H1 (cell line): ENCODE measurements at regions not wholly inside any gene's neighbourhood (a gene's known extent, or its start where the extent isn't known, plus 50 kb on each side); places are given as distances from the start of the nearest gene placed in this dataset.

ENCODE experiments used
- CTCF ChIA-PET: fragments of 300-600 bp; sonication (Branson Sonifier 250); formaldehyde crosslinking; loops from one replicate; lab custom pipeline; 2021; ENCODE audit not compliant: partially characterized antibody; lab: Charles Lee
- POLR2A ChIA-PET: fragments of 300-600 bp; sonication (Branson Sonifier 250); formaldehyde crosslinking; loops from one replicate; lab custom pipeline; 2021; ENCODE audit warnings: inconsistent platforms; ENCODE audit not compliant: partially characterized antibody; lab: Charles Lee
- DNase-seq, 2 experiments: peaks; one replicate each; pipeline versions ENCODE4 v3.0.0 to v3.0.0-alpha.2; 2010 to 2022; ENCODE audit warnings: low spot score in 2 of 2, low read depth in 1 of 2, mixed read lengths in 1 of 2
- FAIRE-seq: peaks from 2 replicates; lab custom pipeline; 2011; peaks lifted over from hg19 to GRCh38; lab: Jason Lieb, UNC
- H2AFZ ChIP-seq: 2 replicates; pipeline ENCODE4 v1.8.1; 2012; ENCODE audit warnings: low read length, inconsistent platforms
- H2AK5ac ChIP-seq: 2 replicates; pipeline ENCODE4 v1.6.1; 2013; ENCODE audit warnings: low read depth, low read length
- H2BK120ac ChIP-seq: replicated peaks from 2 replicates; pipeline ENCODE3; 2013; ENCODE audit warnings: low read depth, low read length, inconsistent platforms
- H2BK12ac ChIP-seq: 2 replicates; pipeline ENCODE4 v1.6.1; 2013; ENCODE audit warnings: low read depth, low read length
- H2BK15ac ChIP-seq: 2 replicates; pipeline ENCODE4 v1.6.1; 2013; ENCODE audit warnings: low read length
- H2BK20ac ChIP-seq: 2 replicates; pipeline ENCODE4 v1.6.1; 2013; ENCODE audit warnings: low read length
- H2BK5ac ChIP-seq: 2 replicates; pipeline ENCODE4 v1.6.1; 2013; ENCODE audit warnings: low read depth, low read length
- H3K14ac ChIP-seq: 2 replicates; pipeline ENCODE4 v1.6.1; 2013; ENCODE audit warnings: inconsistent platforms; ENCODE audit not compliant: insufficient read length
- H3K18ac ChIP-seq: 2 replicates; pipeline ENCODE4 v1.6.1; 2013; ENCODE audit warnings: low read length; ENCODE audit errors: extremely low read depth
- H3K23ac ChIP-seq: 2 replicates; pipeline ENCODE4 v1.6.1; 2013; ENCODE audit warnings: inconsistent platforms; ENCODE audit not compliant: insufficient read length
- H3K23me2 ChIP-seq: 2 replicates; pipeline ENCODE4 v1.6.1; 2013; ENCODE audit warnings: low read depth, low read length
- H3K27ac ChIP-seq: 2 replicates; pipeline ENCODE4 v1.6.1; 2011; ENCODE audit warnings: low read depth, low read length, inconsistent platforms
- H3K27me3 ChIP-seq, 4 experiments: replicated peaks in 1 of 4; 1 replicate in 1 of 4; 2 replicates in 3 of 4; pipeline versions ENCODE4 v1.6.1 to v1.8.1; 2011 to 2013; ENCODE audit warnings: low read length in 3 of 4, mild to moderate bottlenecking in 3 of 4, inconsistent platforms in 2 of 4, mixed read lengths in 2 of 4, moderate library complexity in 1 of 4; ENCODE audit not compliant: control insufficient read depth in 3 of 4, insufficient read depth in 3 of 4; ENCODE audit errors: extremely low read depth in 1 of 4
- H3K36me3 ChIP-seq, 4 experiments: 2 replicates each; pipeline versions ENCODE4 v1.6.1 to v1.8.1; 2011 to 2013; ENCODE audit warnings: mild to moderate bottlenecking in 4 of 4, low read length in 3 of 4, moderate library complexity in 2 of 4, control low read depth in 1 of 4, inconsistent platforms in 1 of 4; ENCODE audit not compliant: insufficient read depth in 4 of 4, control insufficient read depth in 2 of 4
- H3K4ac ChIP-seq: replicated peaks from 2 replicates; pipeline ENCODE3; 2013; ENCODE audit warnings: low read length, low read depth, mixed read lengths, inconsistent platforms; ENCODE audit not compliant: insufficient read length
- H3K4me1 ChIP-seq, 4 experiments: replicated peaks in 1 of 4; 1 replicate in 1 of 4; 2 replicates in 3 of 4; pipeline versions ENCODE4 v1.6.1 to v1.8.1; 2011 to 2013; ENCODE audit warnings: low read length in 3 of 4, inconsistent platforms in 2 of 4, mixed read lengths in 1 of 4; ENCODE audit not compliant: insufficient read depth in 4 of 4, control insufficient read depth in 3 of 4
- H3K4me2 ChIP-seq, 2 experiments: 2 replicates each; pipeline versions ENCODE4 v1.6.1 to v1.8.1; 2011 to 2013; ENCODE audit warnings: low read depth in 2 of 2, low read length in 2 of 2, control low read depth in 1 of 2, inconsistent platforms in 1 of 2, mild to moderate bottlenecking in 1 of 2; ENCODE audit not compliant: insufficient read depth in 1 of 2
- H3K4me3 ChIP-seq, 4 experiments: fragments of 200-600, 300-600 bp in 1 of 4; sonication (generic), shearing (Covaris generic), sonication (Bioruptor Twin) in 1 of 4; 2 replicates each; pipeline versions ENCODE4 v1.5.1 to v1.8.1; 2011 to 2016; ENCODE audit warnings: low read length in 4 of 4, low read depth in 3 of 4, control low read depth in 2 of 4, inconsistent platforms in 2 of 4, mild to moderate bottlenecking in 2 of 4, mixed read lengths in 1 of 4, moderate library complexity in 1 of 4; ENCODE audit not compliant: insufficient read depth in 2 of 4; ENCODE audit errors: extremely low read depth in 1 of 4
- H3K56ac ChIP-seq: replicated peaks from 2 replicates; pipeline ENCODE3; 2013; ENCODE audit warnings: low read depth, mild to moderate bottlenecking, mixed read lengths, low read length, inconsistent platforms; ENCODE audit not compliant: insufficient read length
- H3K79me1 ChIP-seq: 2 replicates; pipeline ENCODE4 v1.6.1; 2013; ENCODE audit warnings: low read depth, low read length, control low read depth
- H3K79me2 ChIP-seq, 2 experiments: 2 replicates each; pipeline versions ENCODE4 v1.6.1 to v1.8.1; 2012 to 2013; ENCODE audit warnings: low read length in 2 of 2, mild to moderate bottlenecking in 2 of 2, inconsistent platforms in 1 of 2; ENCODE audit not compliant: insufficient read depth in 2 of 2, control insufficient read depth in 1 of 2
- H3K9ac ChIP-seq, 4 experiments: replicated peaks in 1 of 4; 1 replicate in 1 of 4; 2 replicates in 3 of 4; pipeline versions ENCODE4 v1.6.1 to v1.8.1; 2011 to 2013; ENCODE audit warnings: low read depth in 3 of 4, low read length in 3 of 4, control low read depth in 2 of 4, mild to moderate bottlenecking in 2 of 4, moderate library complexity in 2 of 4, inconsistent platforms in 1 of 4; ENCODE audit errors: extremely low read depth in 1 of 4
- H3K9me3 ChIP-seq, 2 experiments: 2 replicates each; pipeline versions ENCODE4 v1.6.1 to v1.8.1; 2012 to 2013; ENCODE audit warnings: mild to moderate bottlenecking in 2 of 2, moderate library complexity in 2 of 2, control low read depth in 1 of 2, inconsistent platforms in 1 of 2, low read depth in 1 of 2, low read length in 1 of 2, mixed read lengths in 1 of 2; ENCODE audit not compliant: insufficient read depth in 2 of 2
- H4K20me1 ChIP-seq, 2 experiments: replicated peaks in 1 of 2; 2 replicates each; pipeline versions ENCODE3 to v1.8.1; 2011 to 2013; ENCODE audit warnings: inconsistent platforms in 2 of 2, low read length in 2 of 2, mild to moderate bottlenecking in 1 of 2; ENCODE audit not compliant: insufficient read depth in 2 of 2, control insufficient read depth in 1 of 2
- H4K5ac ChIP-seq: 2 replicates; pipeline ENCODE4 v1.6.1; 2013; ENCODE audit warnings: low read length, low read depth, mixed read lengths, inconsistent platforms; ENCODE audit not compliant: insufficient read length
- H4K8ac ChIP-seq: 2 replicates; pipeline ENCODE4 v1.8.0; 2013; ENCODE audit warnings: mild to moderate bottlenecking, moderate library complexity, low read length, inconsistent platforms; ENCODE audit not compliant: insufficient read depth; ENCODE audit errors: extremely low read depth
- H4K91ac ChIP-seq: replicated peaks from 2 replicates; pipeline ENCODE3; 2013; ENCODE audit warnings: low read length, mixed read lengths, inconsistent platforms; ENCODE audit not compliant: insufficient read length
- ATF3 ChIP-seq: IDR thresholded peaks from 2 replicates; pipeline ENCODE4 v1.6.1; 2011; ENCODE audit warnings: low read depth, mild to moderate bottlenecking, low read length; ENCODE audit not compliant: insufficient read depth
- JUND ChIP-seq: IDR thresholded peaks from 2 replicates; pipeline ENCODE4 v1.6.1; 2011; ENCODE audit warnings: mild to moderate bottlenecking, improper control_type of control experiment, low read length
- NANOG ChIP-seq: IDR thresholded peaks from 2 replicates; pipeline ENCODE4 v1.6.1; 2011; ENCODE audit warnings: low read length, low read depth, mild to moderate bottlenecking, inconsistent platforms; ENCODE audit not compliant: insufficient read depth, poor library complexity, severe bottlenecking
- POLR2AphosphoS5 ChIP-seq: IDR thresholded peaks from 2 replicates; pipeline ENCODE4 v1.6.1; 2011; ENCODE audit warnings: low read depth, low read length
- WGBS, 2 experiments: shearing (Covaris generic) in 1 of 2; methylation state at CpG; one replicate each; pipeline versions ENCODE4 v1.1.6 to v1.1.7; 2013 to 2015; ENCODE audit warnings: low lambda C conversion rate in 2 of 2, mixed read lengths in 2 of 2, inconsistent platforms in 1 of 2, low coverage in 1 of 2, missing lambda C conversion rate in 1 of 2; ENCODE audit not compliant: insufficient replicate concordance in 2 of 2, insufficient coverage in 1 of 2, insufficient read length in 1 of 2; ENCODE audit errors: extremely low coverage in 1 of 2, missing lambda C conversion rate in 1 of 2; 5-methylcytosine and 5-hydroxymethylcytosine counted together

- Histone ChIP-seq H3K79me2 (no peaks in the 10 kb centered on the region), H3K4ac (no peak overlapping the region), H2AK5ac (no peak overlapping the region), H4K91ac (no peak overlapping the region), H3K4me3 (no peak overlapping the region), H2BK15ac (no peak overlapping the region), H2BK5ac (no peak overlapping the region), H3K9me3 (peaks cover 65 to 76% of the 10 kb centered on the region in 2 experiments), H3K18ac (no peak overlapping the region), H3K4me2 (no peak overlapping the region), H3K23me2 (no peaks in the 10 kb centered on the region), H2BK20ac (no peak overlapping the region), H2BK120ac (no peak overlapping the region), H3K27ac (no peak overlapping the region), H4K5ac (no peak overlapping the region), H4K20me1 (no peaks in the 10 kb centered on the region), H2BK12ac (no peak overlapping the region), H3K27me3 (no peaks in the 10 kb centered on the region), H3K23ac (no peak overlapping the region), H3K4me1 (no peaks in the 10 kb centered on the region), H3K56ac (no peak overlapping the region), H2AFZ (no peak overlapping the region), H3K9ac (no peak overlapping the region), H3K79me1 (no peaks in the 10 kb centered on the region), H3K36me3 (no peaks in the 10 kb centered on the region), H3K14ac (no peak overlapping the region), H4K8ac (no peak overlapping the region)
- no peak for TF ChIP-seq NANOG
- no peak for TF ChIP-seq JUND
- no peak for TF ChIP-seq POLR2AphosphoS5
- no peak for TF ChIP-seq ATF3
- ChIA-PET POLR2A (no interaction called here), CTCF (no interaction called here)
- 75% methylated on average over 5 of the region's 5 CpGs; no CpG with 5 or more reads in 1 of the 2 experiments for WGBS, 2 experiments
- no peak for DNase-seq
- no peak for FAIRE-seq
These were observed 709.6 kb downstream of the SOCS6 start for GRCh38 chr18:70998490-70998889.
